ENCODE measurements at regions not wholly inside any gene's neighbourhood (a gene's known extent, or its start where the extent isn't known, plus 50 kb on each side); places are given as distances from the start of the nearest gene placed in this dataset.
"Not testable (repeated sequence)": the region's sequence is repeated elsewhere in the genome, so short reads cannot be mapped to it uniquely, and the experiment has no call there.

DNA sequence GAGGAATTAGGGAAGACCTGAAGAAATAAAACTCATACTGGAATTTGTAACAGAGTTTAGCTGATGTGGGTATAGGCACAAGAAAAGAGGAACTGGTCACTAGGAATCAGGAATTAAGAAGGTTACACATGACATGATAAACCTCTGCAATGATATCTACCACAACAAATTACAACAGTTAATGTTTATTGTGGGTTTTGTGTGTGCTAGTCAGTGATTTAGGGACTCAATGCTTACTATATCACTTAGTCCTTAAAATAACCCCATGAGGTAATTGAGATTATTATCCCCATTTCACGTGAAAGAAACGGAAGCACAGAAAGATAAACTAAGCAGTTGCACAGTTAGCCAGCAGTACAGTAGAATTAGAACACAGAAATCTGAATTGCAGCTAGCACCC, 415.8 kb upstream of the ZEB2 start:
- no peak for DNase-seq (ENCODE audit: low spot score)

GRCh38 chr2:144935191-144935590, 415.3 kb upstream of the ZEB2 start:
- DNase-seq (ENCODE audit: low spot score) = no peak

- DNase-seq (ENCODE audit: low spot score) = no peak
These were observed 412.0 kb upstream of the ZEB2 start for GRCh38 chr2:144931960-144932359.

- DNase-seq (ENCODE audit: low spot score) = no peak
These were observed 411.6 kb upstream of the ZEB2 start for GRCh38 chr2:144931480-144931879.

DNA sequence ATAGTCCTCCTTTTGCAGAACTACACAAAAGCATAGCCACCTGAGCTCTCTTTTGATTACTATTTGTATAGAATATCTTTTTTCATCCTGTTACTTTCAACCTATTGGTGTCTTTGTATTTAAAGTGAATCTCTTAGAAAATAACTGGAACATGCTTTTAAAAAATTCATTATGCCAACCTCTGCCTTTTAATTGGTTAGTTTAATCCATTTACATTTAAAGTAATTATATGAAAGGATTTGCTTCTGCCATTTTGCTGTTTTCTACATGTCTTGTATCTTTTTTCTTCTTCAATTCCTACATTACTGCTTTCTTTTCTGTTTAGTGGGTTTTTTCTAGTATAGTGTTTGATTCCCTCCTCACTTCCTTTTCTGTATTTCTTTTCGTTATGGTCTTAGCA, 407.5 kb upstream of the ZEB2 start:
- no peak for DNase-seq (ENCODE audit: low spot score)

GRCh38 chr2:144925886-144926285, 406.0 kb upstream of the ZEB2 start:
- no peak for DNase-seq (ENCODE audit: low spot score)

DNA sequence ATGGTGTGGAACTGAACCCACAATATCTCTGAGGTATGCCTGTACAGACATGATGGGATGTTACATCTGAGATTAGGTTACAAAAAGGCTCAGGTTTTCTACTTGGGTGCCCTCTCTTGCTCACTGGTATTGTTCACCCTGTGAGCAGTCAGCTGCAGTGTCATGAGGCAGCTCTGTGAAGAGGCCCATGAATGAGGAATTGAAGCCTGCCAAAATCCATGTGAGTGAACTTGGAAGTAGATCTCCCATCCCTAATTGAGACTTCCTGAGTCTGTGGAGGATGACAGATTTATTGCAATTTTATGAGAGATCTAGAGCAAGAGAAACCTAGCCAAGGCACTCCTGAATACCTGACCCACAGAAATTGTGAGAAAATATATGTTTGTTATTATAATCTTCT, 404.9 kb upstream of the ZEB2 start:
- DNase-seq (ENCODE audit: low spot score) = peak; percentile 68

GRCh38 chr2:144922519-144922918, 402.6 kb upstream of the ZEB2 start:
- DNase-seq (ENCODE audit: low spot score) = peak; percentile 15

DNA sequence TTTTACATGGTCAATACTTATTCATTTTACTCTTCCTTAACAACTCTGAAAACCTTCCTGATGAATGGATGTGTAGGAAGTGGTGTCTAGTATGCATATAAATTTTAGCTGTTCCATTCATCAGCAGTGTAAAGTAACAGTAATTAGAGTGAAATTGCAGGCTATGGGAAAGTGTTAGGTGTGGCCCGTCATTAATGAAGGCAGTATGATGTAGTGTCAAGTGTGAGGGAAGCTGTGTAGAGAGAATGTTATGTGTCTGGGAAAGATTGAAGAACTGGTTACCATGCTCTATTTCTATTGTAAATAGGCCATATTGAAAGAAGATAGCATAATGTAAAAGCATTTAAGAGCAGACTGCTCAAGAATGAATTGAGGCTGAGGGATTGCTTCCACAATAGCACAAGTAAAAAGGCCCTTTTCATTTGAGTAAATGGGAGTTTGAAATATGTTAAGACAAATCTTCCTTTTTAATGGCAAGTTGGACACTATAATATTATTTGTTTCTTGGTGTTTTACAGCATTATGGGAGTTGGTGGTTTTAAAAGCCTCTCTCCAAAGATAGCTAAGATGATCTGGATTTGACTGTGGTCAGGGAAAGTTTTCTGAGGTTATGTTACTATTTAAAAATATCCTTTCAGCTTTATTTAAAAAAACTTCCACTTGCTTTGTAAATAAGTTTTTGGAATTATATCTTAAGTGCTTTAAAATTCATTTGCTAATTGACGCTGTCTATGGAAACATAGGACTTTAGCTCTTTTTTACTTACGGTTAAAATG, 401.0 kb upstream of the ZEB2 start:
- DNase-seq (ENCODE audit: low spot score) = no peak

GRCh38 chr2:144914622-144915318, 394.9 kb upstream of the ZEB2 start:
- no peak for DNase-seq (ENCODE audit: low spot score)

DNA sequence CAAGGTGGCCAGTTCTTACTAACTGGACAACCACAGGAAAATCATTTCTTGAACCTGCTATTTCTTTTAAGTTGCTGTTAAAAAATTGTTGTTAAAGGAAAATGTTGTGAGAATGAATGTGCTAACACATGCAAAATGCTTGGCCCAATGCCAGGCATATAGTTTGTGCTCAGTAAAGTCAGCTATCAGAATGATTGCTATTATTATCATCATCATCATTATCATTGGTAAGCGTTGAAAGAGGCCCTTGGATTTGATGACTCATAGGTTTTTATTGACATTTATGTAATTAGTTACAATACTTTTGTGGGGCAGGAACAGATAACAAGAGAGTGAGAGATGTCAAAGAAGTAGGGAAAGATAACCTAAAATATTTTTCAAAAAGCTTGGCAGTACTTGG, 394.2 kb upstream of the ZEB2 start:
- no peak for DNase-seq (ENCODE audit: low spot score)

GRCh38 chr2:144912206-144912605, 392.3 kb upstream of the ZEB2 start:
- DNase-seq (ENCODE audit: low spot score) = no peak

GRCh38 chr2:144905956-144906355, 386.0 kb upstream of the ZEB2 start:
- no peak for DNase-seq (ENCODE audit: low spot score)

DNA sequence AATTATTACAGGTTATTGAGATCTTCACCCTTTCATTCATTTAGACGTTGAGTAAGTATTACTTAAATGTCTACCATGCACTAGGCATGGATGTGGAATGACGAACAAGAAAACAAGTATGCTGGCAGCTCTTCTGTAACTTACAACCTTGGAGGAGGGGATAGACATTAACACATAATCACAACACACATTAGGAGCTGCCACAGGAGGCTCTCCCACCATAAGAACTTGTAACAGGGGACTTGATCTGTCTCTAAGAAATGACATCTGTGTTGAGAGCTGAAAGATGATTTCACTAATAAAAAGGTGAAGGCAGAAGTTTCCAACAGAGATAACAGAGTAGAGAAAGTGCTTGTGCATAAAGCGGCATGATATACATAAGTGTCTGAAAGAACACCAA, 384.7 kb upstream of the ZEB2 start:
- no peak for DNase-seq (ENCODE audit: low spot score)

GRCh38 chr2:144903045-144903444, 383.1 kb upstream of the ZEB2 start:
- not testable (repeated sequence) for DNase-seq (ENCODE audit: low spot score)

DNA sequence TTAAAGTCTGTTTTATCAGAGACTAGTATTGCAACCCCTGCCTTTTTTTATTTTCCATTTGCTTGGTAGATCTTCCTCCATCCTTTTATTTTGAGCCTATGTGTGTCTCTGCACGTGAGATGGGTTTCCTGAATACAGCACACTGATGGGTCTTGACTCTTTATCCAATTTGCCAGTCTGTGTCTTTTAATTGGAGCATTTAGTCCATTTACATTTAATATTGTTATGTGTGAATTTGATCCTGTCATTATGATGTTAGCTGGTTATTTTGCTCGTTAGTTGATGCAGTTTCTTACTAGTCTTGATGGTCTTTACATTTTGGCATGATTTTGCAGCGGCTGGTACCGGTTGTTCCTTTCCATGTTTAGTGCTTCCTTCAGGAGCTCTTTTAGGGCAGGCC, 381.5 kb upstream of the ZEB2 start:
- DNase-seq (ENCODE audit: low spot score) = not testable (repeated sequence)

GRCh38 chr2:144896341-144896740, 376.4 kb upstream of the ZEB2 start:
- no peak for DNase-seq (ENCODE audit: low spot score)

DNA sequence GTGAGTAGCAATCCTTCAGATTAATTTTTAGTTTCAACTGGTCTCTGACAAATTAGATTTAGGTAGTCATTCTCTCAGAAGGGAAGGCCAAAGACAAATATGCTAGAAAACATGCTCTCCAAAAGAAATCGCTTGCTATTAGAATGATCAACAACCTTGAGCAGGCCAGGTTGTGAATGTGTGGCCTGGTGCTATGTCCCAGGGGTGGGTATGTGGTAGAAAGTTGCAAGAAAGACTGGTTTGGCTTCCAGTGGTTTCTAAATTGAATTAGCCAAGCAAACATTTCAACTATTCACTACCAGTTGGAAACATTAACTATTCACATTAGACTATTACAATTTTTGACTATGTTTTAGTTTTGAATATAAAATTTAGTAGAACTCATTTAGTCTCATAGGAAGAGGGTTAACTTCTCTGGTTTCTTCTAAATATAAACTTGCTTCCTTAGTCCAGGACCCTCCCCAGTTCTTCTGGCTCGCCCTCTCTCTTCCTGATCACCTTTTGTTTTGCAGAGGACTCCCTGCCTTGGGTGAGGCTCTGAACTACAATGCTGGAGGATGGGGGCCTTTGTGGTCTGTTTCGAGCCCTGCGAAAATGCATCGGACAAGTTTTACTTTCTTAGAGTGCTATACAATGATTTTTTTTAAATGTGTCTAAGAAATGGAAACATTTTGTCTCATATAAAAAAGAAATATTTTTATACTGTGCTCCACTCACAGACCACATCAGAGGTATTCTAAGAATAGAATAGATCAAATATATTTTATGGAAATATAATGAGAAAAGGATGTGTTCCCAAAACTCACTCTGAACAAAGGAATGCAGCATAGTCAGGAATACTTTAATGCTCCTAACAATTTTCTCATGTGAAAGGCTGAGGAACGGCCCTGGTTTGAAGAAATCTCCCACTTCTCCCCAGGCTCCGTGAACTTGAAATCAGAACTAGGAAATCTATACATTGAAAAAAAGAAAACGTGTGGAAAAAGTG, 375.0 kb upstream of the ZEB2 start:
- DNase-seq (ENCODE audit: low spot score) = no peak

DNA sequence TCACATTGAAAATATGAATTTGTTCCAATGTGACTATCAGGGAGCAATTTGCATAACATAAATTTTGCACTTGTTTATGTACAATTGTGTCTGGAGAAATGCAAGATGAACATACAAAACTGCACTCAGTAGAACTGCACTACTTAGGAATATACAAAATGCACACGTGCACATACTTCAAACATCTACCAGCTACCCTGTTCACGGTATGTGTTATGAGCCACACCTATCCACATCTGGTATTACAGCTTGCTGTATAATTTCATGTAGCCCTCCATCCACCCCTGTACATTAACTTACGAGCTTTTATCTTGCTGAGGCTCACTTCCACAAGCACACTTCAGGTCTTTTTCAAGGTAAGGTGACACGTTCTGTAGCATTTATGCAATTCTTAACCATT, 373.5 kb upstream of the ZEB2 start:
- DNase-seq (ENCODE audit: low spot score) = no peak

- peak; percentile 18 for DNase-seq (ENCODE audit: low spot score)
These were observed 370.9 kb upstream of the ZEB2 start for GRCh38 chr2:144890828-144891227.

GRCh38 chr2:144889348-144889747, 369.4 kb upstream of the ZEB2 start:
- no peak for DNase-seq (ENCODE audit: low spot score)

GRCh38 chr2:144886862-144887261, 366.9 kb upstream of the ZEB2 start:
- DNase-seq (ENCODE audit: low spot score) = no peak

DNA sequence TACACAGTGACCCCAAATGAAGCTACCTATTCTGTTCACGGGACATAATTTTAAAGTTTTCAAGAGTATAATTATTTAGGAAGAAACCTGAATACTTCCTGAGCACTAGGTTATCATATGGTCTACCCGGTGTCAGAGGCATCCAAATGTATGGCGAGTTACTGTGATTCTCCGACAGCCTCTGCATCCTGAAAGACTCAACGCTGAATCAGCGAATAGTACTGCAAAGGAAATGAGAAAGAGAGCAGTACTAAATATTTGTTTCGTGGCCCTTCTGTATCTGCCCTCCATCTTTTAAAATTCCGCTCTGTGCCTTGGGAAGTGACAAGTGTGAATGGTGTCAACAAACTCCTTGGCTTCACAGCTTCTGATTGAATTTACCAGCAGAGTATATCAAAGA, 358.0 kb upstream of the ZEB2 start:
- DNase-seq (ENCODE audit: low spot score) = no peak

Data from kidney tubule cell (primary cell).